Fibroblast of villous mesenchyme (primary cell): ENCODE measurements at regions not wholly inside any gene's neighbourhood (a gene's known extent, or its start where the extent isn't known, plus 50 kb on each side); places are given as distances from the start of the nearest gene placed in this dataset.
A peak's percentile ranks its signal among the peaks of the same experiment; 100 is the strongest.

Experiments used
- DNase-seq: peaks from one replicate; pipeline ENCODE4 v3.0.0-alpha.2; 2010; ENCODE audit warnings: low read depth
- H3K4me3 ChIP-seq: 2 replicates; pipeline ENCODE4 v1.5.1; 2011; ENCODE audit warnings: low read depth, mild to moderate bottlenecking, low read length
- TF ChIP-seq, protein P1 (sequence below): IDR thresholded peaks from 2 replicates; pipeline ENCODE4 v1.5.1; 2012; ENCODE audit warnings: low read depth, mild to moderate bottlenecking, low read length; ENCODE audit not compliant: insufficient read depth

DNA sequence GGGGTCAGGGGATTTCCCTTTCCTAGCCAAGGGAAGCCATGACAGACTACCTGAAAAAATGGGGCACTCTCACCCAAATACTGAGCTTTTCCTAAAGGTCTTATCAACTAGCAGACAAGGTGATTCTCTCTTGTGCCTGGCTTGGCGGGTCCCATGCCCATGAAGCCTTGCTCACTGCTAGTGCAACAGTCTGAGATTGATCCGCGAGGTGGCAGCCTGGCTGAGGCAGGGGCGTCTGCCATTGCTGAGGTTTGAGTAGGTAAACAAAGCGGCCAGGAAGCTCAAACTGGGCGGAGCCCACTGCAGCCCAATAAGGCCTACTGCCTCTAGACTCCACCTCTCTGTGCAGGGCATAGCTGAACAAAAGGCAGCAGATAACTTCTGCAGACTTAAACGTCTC lies 152.6 kb upstream of the PMFBP1 start:
- TF ChIP-seq, protein P1, sequence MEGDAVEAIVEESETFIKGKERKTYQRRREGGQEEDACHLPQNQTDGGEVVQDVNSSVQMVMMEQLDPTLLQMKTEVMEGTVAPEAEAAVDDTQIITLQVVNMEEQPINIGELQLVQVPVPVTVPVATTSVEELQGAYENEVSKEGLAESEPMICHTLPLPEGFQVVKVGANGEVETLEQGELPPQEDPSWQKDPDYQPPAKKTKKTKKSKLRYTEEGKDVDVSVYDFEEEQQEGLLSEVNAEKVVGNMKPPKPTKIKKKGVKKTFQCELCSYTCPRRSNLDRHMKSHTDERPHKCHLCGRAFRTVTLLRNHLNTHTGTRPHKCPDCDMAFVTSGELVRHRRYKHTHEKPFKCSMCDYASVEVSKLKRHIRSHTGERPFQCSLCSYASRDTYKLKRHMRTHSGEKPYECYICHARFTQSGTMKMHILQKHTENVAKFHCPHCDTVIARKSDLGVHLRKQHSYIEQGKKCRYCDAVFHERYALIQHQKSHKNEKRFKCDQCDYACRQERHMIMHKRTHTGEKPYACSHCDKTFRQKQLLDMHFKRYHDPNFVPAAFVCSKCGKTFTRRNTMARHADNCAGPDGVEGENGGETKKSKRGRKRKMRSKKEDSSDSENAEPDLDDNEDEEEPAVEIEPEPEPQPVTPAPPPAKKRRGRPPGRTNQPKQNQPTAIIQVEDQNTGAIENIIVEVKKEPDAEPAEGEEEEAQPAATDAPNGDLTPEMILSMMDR: no peak
- DNase-seq: no peak

DNA sequence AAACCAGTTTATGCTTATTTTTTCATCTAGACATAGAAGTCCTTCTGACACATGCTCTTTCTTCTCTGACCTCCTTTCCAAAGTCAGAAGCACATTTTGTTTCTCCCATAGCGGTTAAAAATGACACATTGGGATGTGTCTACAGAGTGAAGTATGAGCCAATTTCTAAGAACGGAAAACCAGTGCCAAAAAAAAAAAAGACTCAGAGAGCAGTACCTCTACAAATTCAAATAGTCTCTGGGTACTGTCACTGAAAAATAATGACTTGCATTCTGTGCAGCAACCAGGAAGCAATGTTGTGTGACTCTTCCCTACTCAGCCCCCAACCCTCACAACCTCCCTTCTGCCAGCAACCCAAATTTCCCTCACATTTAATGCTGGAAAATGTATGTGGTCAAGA lies 145.5 kb upstream of the PMFBP1 start:
- DNase-seq: peak; percentile 61
- H3K4me3 ChIP-seq: no peak overlapping the region
- TF ChIP-seq, protein P1: no peak

More for the DNA sequence above, 152.6 kb upstream of the PMFBP1 start:
- no peak overlapping the region for H3K4me3 ChIP-seq

DNA sequence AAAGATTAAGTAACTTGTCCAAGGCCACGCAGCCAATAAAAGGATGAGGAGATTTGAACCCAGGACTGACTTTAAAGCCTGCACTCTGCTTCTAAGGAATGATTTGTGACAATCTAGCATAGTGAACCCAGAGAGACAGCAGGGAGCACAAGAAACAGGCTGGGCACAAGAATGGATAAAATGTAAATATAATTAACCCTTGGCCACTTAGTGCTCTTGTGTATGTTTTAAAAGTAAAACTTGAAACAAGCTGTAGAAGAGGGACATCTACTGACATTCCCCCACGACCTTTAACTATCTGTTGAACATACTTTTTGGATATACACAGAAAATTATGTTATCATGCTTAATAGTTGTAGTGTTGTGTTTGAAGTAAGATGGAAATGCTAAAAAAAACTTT lies 141.9 kb upstream of the PMFBP1 start:
- TF ChIP-seq, protein P1: no peak
- H3K4me3 ChIP-seq: no peak overlapping the region
- DNase-seq: peak; percentile 55

DNA sequence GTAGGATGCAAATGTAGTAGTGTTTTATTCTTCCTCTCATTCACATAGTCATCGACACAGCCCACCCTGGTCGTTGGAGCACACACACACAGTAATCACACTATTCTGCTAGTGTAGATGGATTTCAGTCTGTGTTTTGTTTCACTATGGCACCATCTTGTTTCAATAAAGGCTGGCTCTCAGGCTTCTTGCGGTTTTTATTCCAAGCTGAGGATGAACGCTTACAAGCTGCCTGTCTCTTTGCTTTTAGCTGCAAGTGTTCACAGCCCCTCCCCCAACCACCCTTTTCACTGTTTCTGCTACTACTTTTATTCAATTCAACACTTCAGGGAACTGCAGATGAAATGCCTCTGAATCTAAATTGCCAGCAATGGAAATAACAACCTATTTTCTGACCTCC lies 140.9 kb upstream of the PMFBP1 start:
- H3K4me3 ChIP-seq: no peak overlapping the region

DNA sequence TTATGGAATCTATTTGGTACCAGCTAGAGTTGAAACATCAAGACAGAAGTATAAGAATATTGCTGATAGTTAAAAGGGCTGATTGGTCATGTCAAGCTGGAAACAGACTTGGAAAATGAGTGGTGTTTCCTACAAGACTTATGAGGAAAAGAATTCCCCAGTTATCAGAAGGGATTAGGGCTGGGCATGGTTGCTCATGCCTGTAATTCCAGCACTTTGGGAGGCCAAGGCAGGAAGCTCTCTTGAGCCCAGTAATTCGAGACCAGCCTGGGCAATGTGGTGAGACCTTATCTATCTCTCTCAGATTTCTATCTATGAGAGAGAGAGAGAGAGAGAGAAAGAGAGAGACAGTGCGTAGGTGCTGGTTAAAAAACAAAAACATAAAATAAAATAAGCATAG lies 139.5 kb upstream of the PMFBP1 start:
- TF ChIP-seq, protein P1: no peak
- peak; percentile 85 for DNase-seq
- no peak overlapping the region for H3K4me3 ChIP-seq

More for the DNA sequence above, 140.9 kb upstream of the PMFBP1 start:
- DNase-seq: peak; percentile 50
- TF ChIP-seq, protein P1: no peak

DNA sequence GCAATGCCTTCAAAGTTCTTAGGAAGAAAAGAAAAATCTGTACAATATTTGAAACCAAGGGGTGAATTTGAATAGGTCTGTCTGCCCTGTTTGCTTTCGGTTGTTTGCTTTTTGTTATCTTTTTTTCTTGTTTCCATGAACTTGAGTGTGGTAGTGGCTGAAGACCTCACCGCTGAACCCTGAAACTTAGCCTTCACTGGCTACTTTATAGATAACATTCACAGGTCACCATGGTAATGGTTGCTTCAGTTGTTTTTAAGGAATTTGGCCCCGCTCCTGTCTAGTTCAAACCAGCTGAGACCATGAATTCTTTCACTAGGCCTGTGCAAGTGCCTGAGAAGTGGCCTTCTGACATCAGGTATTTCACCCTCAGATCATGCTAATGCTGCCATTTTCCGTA lies 137.0 kb upstream of the PMFBP1 start:
- H3K4me3 ChIP-seq: no peak overlapping the region
- no peak for DNase-seq
- TF ChIP-seq, protein P1: no peak

DNA sequence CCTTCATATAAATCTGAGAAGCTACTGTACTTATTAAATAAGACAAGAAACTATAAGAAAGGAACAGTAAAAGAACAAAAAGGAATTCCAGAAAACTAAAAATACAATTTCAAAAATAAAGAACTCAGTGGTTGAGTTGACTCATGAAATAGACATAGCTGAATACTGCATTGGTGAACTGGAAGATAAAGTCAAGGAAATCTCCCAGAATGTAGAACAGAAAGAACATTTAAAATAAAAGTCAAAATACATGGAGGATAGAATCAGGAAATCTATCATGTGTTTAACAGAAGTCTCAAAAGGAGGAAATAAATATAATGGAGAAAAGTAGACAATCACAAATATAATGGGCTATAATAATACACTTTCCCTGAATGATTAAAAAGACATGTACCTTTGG lies 136.4 kb upstream of the PMFBP1 start:
- no peak for DNase-seq
- no peak overlapping the region for H3K4me3 ChIP-seq
- TF ChIP-seq, protein P1: no peak
